Caco-2 (cell line): ENCODE measurements at regions not wholly inside any gene's neighbourhood (a gene's known extent, or its start where the extent isn't known, plus 50 kb on each side); places are given as distances from the start of the nearest gene placed in this dataset.

Experiments used
- BruUV-seq: library from RNA; stranded (reverse); fragments of 400-500 nt; replicated peaks from 2 replicates; lab custom pipeline; 2021; lab: Mats Ljungman, UMichigan
- CTCF ChIA-PET: fragments of 300-600 bp; sonication (Branson Sonifier 250); formaldehyde crosslinking; loops from one replicate; lab custom pipeline; 2022; ENCODE audit warnings: antibody characterized with exemption; lab: Charles Lee
- POLR2A ChIA-PET: fragments of 300-600 bp; sonication (Branson Sonifier 250); formaldehyde crosslinking; loops from one replicate; lab custom pipeline; 2022; ENCODE audit warnings: antibody characterized with exemption; lab: Charles Lee
- DNase-seq, 2 experiments: peaks; one replicate each; pipeline versions ENCODE4 v3.0.0 to v3.0.0-alpha.2; 2020 to 2022
- H3K27me3 ChIP-seq: replicated peaks from 2 replicates; pipeline ENCODE4 v1.6.0; 2011; ENCODE audit warnings: low read length; ENCODE audit not compliant: control insufficient read depth, insufficient read depth
- H3K36me3 ChIP-seq: 2 replicates; pipeline ENCODE4 v1.5.1; 2011; ENCODE audit warnings: low read length; ENCODE audit not compliant: control insufficient read depth, insufficient read depth
- H3K4me1 ChIP-seq: fragments of 250-450 bp; sonication (Bioruptor Pico); 2 replicates; pipeline ENCODE4 v1.5.1; 2020; ENCODE audit warnings: mild to moderate bottlenecking
- H3K4me3 ChIP-seq: 2 replicates; pipeline ENCODE4 v1.5.1; 2011; ENCODE audit warnings: low read depth, mild to moderate bottlenecking, control low read depth, low read length
- H3K9me3 ChIP-seq: fragments of 250-450 bp; sonication (Bioruptor Pico); 2 replicates; pipeline ENCODE4 v1.5.1; 2020; ENCODE audit warnings: mild to moderate bottlenecking, moderate library complexity
- H3K27ac Mint-ChIP-seq: one replicate; pipeline ENCODE4 v1.8.0; 2022; ENCODE audit warnings: mixed read lengths; ENCODE audit not compliant: unreplicated experiment
- H3K27me3 Mint-ChIP-seq: one replicate; pipeline ENCODE4 v1.8.0; 2022; ENCODE audit warnings: mixed read lengths; ENCODE audit not compliant: insufficient read depth, unreplicated experiment
- H3K36me3 Mint-ChIP-seq: one replicate; pipeline ENCODE4 v1.8.0; 2022; ENCODE audit warnings: mild to moderate bottlenecking, mixed read lengths; ENCODE audit not compliant: insufficient read depth, unreplicated experiment
- H3K4me1 Mint-ChIP-seq: one replicate; pipeline ENCODE4 v1.8.0; 2022; ENCODE audit warnings: low read depth, mixed read lengths; ENCODE audit not compliant: unreplicated experiment
- H3K4me3 Mint-ChIP-seq: one replicate; pipeline ENCODE4 v1.8.0; 2022; ENCODE audit warnings: mild to moderate bottlenecking, moderate library complexity, mixed read lengths; ENCODE audit not compliant: unreplicated experiment
- H3K9me3 Mint-ChIP-seq: one replicate; pipeline ENCODE4 v1.8.0; 2022; ENCODE audit warnings: mixed read lengths; ENCODE audit not compliant: unreplicated experiment
- CTCF ChIP-seq, 2 experiments: fragments of 200-600 bp in 1 of 2; IDR thresholded peaks; 1 replicate in 1 of 2; 2 replicates in 1 of 2; pipeline versions ENCODE4 v1.5.1 to v1.8.0; 2011 to 2022; ENCODE audit warnings: antibody characterized with exemption in 1 of 2, control low read depth in 1 of 2, inconsistent platforms in 1 of 2, low read depth in 1 of 2, low read length in 1 of 2, mild to moderate bottlenecking in 1 of 2, moderate library complexity in 1 of 2; ENCODE audit not compliant: insufficient read depth in 1 of 2, severe bottlenecking in 1 of 2, unreplicated experiment in 1 of 2
- intact Hi-C: fragments of 100-400 bp; cut with micrococcal nuclease; formaldehyde crosslinking; loops from one replicate; pipeline ENCODE4 v1.10.0; 2022; ENCODE audit not compliant: unreplicated experiment

- H3K36me3 ChIP-seq = no peaks in the 10 kb centered on the region
- BruUV-seq = no TSS peak
- no peak for TF ChIP-seq CTCF (IDR thresholded peaks at IDR 0.05; ENCODE audit: insufficient read depth in 1 of 2, low read depth in 1 of 2, low read length in 1 of 2, severe bottlenecking in 1 of 2, unreplicated experiment in 1 of 2)
- no peak for DNase-seq
- H3K4me3 Mint-ChIP-seq = no peak overlapping the region
- ChIA-PET CTCF (no interaction called here), POLR2A (no interaction called here)
- no peaks in the 10 kb centered on the region for H3K27me3 Mint-ChIP-seq
- no peaks in the 10 kb centered on the region for H3K4me1 Mint-ChIP-seq
- H3K4me3 ChIP-seq = no peak overlapping the region
- H3K4me1 ChIP-seq = peaks cover 15% of the 10 kb centered on the region
- H3K27ac Mint-ChIP-seq = no peak overlapping the region
- no peaks in the 10 kb centered on the region for H3K9me3 ChIP-seq
- H3K9me3 Mint-ChIP-seq = no peaks in the 10 kb centered on the region
- H3K36me3 Mint-ChIP-seq = no peaks in the 10 kb centered on the region
- intact Hi-C loops = no loop called here
- no peaks in the 10 kb centered on the region for H3K27me3 ChIP-seq
Observed at GRCh38 chr7:18225067-18225466, 197.4 kb upstream of the PRPS1L1 start.

GRCh38 chr7:18226598-18226997 lies 199.0 kb upstream of the PRPS1L1 start:
- POLR2A ChIA-PET = no interaction called here
- H3K36me3 ChIP-seq = no peaks in the 10 kb centered on the region
- intact Hi-C loops = no loop called here

DNA sequence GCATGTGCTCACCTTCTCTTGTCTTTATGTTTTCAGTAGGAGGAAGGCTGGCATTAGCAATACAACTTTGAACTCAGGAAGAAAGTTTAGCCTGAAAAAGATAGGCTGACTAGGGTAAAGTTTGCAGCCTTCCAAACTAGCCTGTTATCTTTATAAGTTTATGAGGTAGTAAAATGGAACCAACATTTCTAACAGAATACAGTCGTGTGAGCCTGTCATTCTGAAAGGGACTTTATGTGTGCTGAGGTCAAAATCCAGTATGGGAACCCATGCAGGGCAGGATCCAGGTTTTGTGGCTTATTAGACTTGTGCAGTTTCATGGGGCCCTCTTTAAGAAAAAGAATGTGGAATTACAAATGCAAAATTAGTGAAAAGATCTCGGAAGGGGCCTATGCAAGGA lies 201.0 kb upstream of the PRPS1L1 start:
- intact Hi-C loops = no loop called here
- Mint-ChIP-seq H3K4me3 (no peak overlapping the region), H3K27me3 (no peaks in the 10 kb centered on the region), H3K9me3 (no peaks in the 10 kb centered on the region), H3K4me1 (no peaks in the 10 kb centered on the region), H3K36me3 (no peaks in the 10 kb centered on the region), H3K27ac (no peak overlapping the region)
- no peak for TF ChIP-seq CTCF (IDR thresholded peaks at IDR 0.05; ENCODE audit: insufficient read depth in 1 of 2, low read depth in 1 of 2, low read length in 1 of 2, severe bottlenecking in 1 of 2, unreplicated experiment in 1 of 2)
- H3K36me3 ChIP-seq = no peaks in the 10 kb centered on the region
- H3K9me3 ChIP-seq = no peaks in the 10 kb centered on the region
- ChIA-PET POLR2A (no interaction called here), CTCF (no interaction called here)
- H3K4me3 ChIP-seq = no peak overlapping the region
- peak; percentile 12 to 44 for DNase-seq
- BruUV-seq = no TSS peak
- H3K4me1 ChIP-seq = peaks cover 15% of the 10 kb centered on the region
- H3K27me3 ChIP-seq = no peaks in the 10 kb centered on the region

More at GRCh38 chr7:18226598-18226997, 199.0 kb upstream of the PRPS1L1 start:
- H3K27me3 ChIP-seq = no peaks in the 10 kb centered on the region
- H3K9me3 ChIP-seq = no peaks in the 10 kb centered on the region
- Mint-ChIP-seq H3K36me3 (no peaks in the 10 kb centered on the region), H3K27me3 (no peaks in the 10 kb centered on the region), H3K27ac (no peak overlapping the region), H3K4me1 (no peaks in the 10 kb centered on the region), H3K9me3 (no peaks in the 10 kb centered on the region), H3K4me3 (no peak overlapping the region)
- BruUV-seq = no TSS peak
- H3K4me1 ChIP-seq = peaks cover 15% of the 10 kb centered on the region
- no peak for TF ChIP-seq CTCF (IDR thresholded peaks at IDR 0.05; ENCODE audit: insufficient read depth in 1 of 2, low read depth in 1 of 2, low read length in 1 of 2, severe bottlenecking in 1 of 2, unreplicated experiment in 1 of 2)
- CTCF ChIA-PET = no interaction called here
- DNase-seq = no peak
- no peak overlapping the region for H3K4me3 ChIP-seq
